Neural progenitor cell (in vitro differentiated cells): ENCODE measurements at regions not wholly inside any gene's neighbourhood (a gene's known extent, or its start where the extent isn't known, plus 50 kb on each side); places are given as distances from the start of the nearest gene placed in this dataset.

ENCODE experiments used
- CTCF ChIP-seq: fragments of 200-600 bp; sonication (generic); IDR thresholded peaks from 2 replicates; pipeline ENCODE4 v1.5.1; 2017; ENCODE audit warnings: antibody characterized with exemption, mild to moderate bottlenecking
- EZH2 ChIP-seq: fragments of 200-600 bp; sonication (generic); IDR thresholded peaks from 2 replicates; pipeline ENCODE4 v1.6.1; 2017; ENCODE audit warnings: antibody characterized with exemption, mild to moderate bottlenecking, moderate library complexity

GRCh38 chr2:81706856-81707255 lies 1402.3 kb upstream of the LRRTM1 start:
- TF ChIP-seq CTCF (no peak), EZH2 (no peak)
